ENCODE measurements at regions not wholly inside any gene's neighbourhood (a gene's known extent, or its start where the extent isn't known, plus 50 kb on each side); places are given as distances from the start of the nearest gene placed in this dataset.

- H3K27ac ChIP-seq (ENCODE audit: low read depth, low read length), result no peak overlapping the region
- no peak for TF ChIP-seq CTCF (IDR thresholded peaks at IDR 0.05; ENCODE audit: low read depth, low read length, poor library complexity, severe bottlenecking)
- no peaks in the 10 kb centered on the region for H3K9me2 ChIP-seq (replicated peaks; ENCODE audit: control insufficient read depth, low read length)
- no peaks in the 10 kb centered on the region for H3K9me3 ChIP-seq (ENCODE audit: control insufficient read depth, insufficient read depth, low read length)
- H3K4me1 ChIP-seq (ENCODE audit: control insufficient read depth, low read length), result peaks cover 54% of the 10 kb centered on the region
- H3K79me2 ChIP-seq (ENCODE audit: control insufficient read depth, low read length), result no peaks in the 10 kb centered on the region
- peak overlapping the region; percentile 84 for H3K4me2 ChIP-seq (ENCODE audit: low read length)
- H3K27me3 ChIP-seq (ENCODE audit: control insufficient read depth, low read length), result peaks cover 3% of the 10 kb centered on the region
- no peak overlapping the region for H3K4me3 ChIP-seq (ENCODE audit: low read length)
- peaks cover 8% of the 10 kb centered on the region for H3F3A ChIP-seq (ENCODE audit: control insufficient read depth, insufficient read depth)
- no peaks in the 10 kb centered on the region for H4K20me1 ChIP-seq (ENCODE audit: control insufficient read depth, insufficient read depth, low read depth, low read length)
- no peaks in the 10 kb centered on the region for H3K36me3 ChIP-seq (ENCODE audit: control insufficient read depth, low read length)
These were observed 119.1 kb downstream of the TLE3 start for GRCh38 chr15:69978603-69979002.

GRCh38 chr15:69979262-69979661 is 118.5 kb downstream of the TLE3 start:
- Histone ChIP-seq H3K4me2 (ENCODE audit: low read length) (peak overlapping the region; percentile 84), H3K9me2 (replicated peaks; ENCODE audit: control insufficient read depth, low read length) (no peaks in the 10 kb centered on the region), H3K27me3 (ENCODE audit: control insufficient read depth, low read length) (peaks cover 3% of the 10 kb centered on the region; the same call in 1 of the 2 replicates), H3K4me3 (ENCODE audit: low read length) (peak overlapping the region; percentile 68), H3K27ac (ENCODE audit: low read depth, low read length) (peak overlapping the region; percentile 87), H3K9me3 (ENCODE audit: control insufficient read depth, insufficient read depth, low read length) (no peaks in the 10 kb centered on the region), H3K36me3 (ENCODE audit: control insufficient read depth, low read length) (no peaks in the 10 kb centered on the region), H3F3A (ENCODE audit: control insufficient read depth, insufficient read depth) (peaks cover 8% of the 10 kb centered on the region), H3K79me2 (ENCODE audit: control insufficient read depth, low read length) (no peaks in the 10 kb centered on the region), H3K4me1 (ENCODE audit: control insufficient read depth, low read length) (peaks cover 54% of the 10 kb centered on the region), H4K20me1 (ENCODE audit: control insufficient read depth, insufficient read depth, low read depth, low read length) (no peaks in the 10 kb centered on the region)
- TF ChIP-seq CTCF (IDR thresholded peaks at IDR 0.05; ENCODE audit: low read depth, low read length, poor library complexity, severe bottlenecking) (peak; percentile 65), EZH2phosphoT487 (IDR thresholded peaks at IDR 0.05; ENCODE audit: borderline replicate concordance, low read length) (no peak)

GRCh38 chr15:69979783-69980182 is 117.9 kb downstream of the TLE3 start:
- peaks cover 54% of the 10 kb centered on the region for H3K4me1 ChIP-seq (ENCODE audit: control insufficient read depth, low read length)
- peaks cover 8% of the 10 kb centered on the region for H3F3A ChIP-seq (ENCODE audit: control insufficient read depth, insufficient read depth)
- H3K4me3 ChIP-seq (ENCODE audit: low read length), result peak overlapping the region; percentile 68
- peaks cover 3% of the 10 kb centered on the region; the same call in 1 of the 2 replicates for H3K27me3 ChIP-seq (ENCODE audit: control insufficient read depth, low read length)
- H3K79me2 ChIP-seq (ENCODE audit: control insufficient read depth, low read length), result no peaks in the 10 kb centered on the region
- H3K27ac ChIP-seq (ENCODE audit: low read depth, low read length), result peak overlapping the region; percentile 87
- no peaks in the 10 kb centered on the region for H3K9me2 ChIP-seq (replicated peaks; ENCODE audit: control insufficient read depth, low read length)
- no peaks in the 10 kb centered on the region for H3K36me3 ChIP-seq (ENCODE audit: control insufficient read depth, low read length)
- H3K4me2 ChIP-seq (ENCODE audit: low read length), result peak overlapping the region; percentile 84
- TF ChIP-seq CTCF (IDR thresholded peaks at IDR 0.05; ENCODE audit: low read depth, low read length, poor library complexity, severe bottlenecking) (no peak), EZH2phosphoT487 (IDR thresholded peaks at IDR 0.05; ENCODE audit: borderline replicate concordance, low read length) (no peak)
- H4K20me1 ChIP-seq (ENCODE audit: control insufficient read depth, insufficient read depth, low read depth, low read length), result no peaks in the 10 kb centered on the region
- no peaks in the 10 kb centered on the region for H3K9me3 ChIP-seq (ENCODE audit: control insufficient read depth, insufficient read depth, low read length)

Data from DOHH2 (cell line).